H1 (cell line): ENCODE measurements at regions not wholly inside any gene's neighbourhood (a gene's known extent, or its start where the extent isn't known, plus 50 kb on each side); places are given as distances from the start of the nearest gene placed in this dataset.

Experiments
- GTF2F1 ChIP-seq: IDR thresholded peaks from 2 replicates; pipeline ENCODE4 v1.6.1; 2012; ENCODE audit warnings: low read depth, low read length, improper control_type of control experiment, borderline replicate concordance
- HDAC2 ChIP-seq, 2 experiments: fragments of 300-600 bp in 1 of 2; sonication (generic) in 1 of 2; IDR thresholded peaks; 2 replicates each; pipeline ENCODE4 v1.6.1; 2011 to 2012; ENCODE audit warnings: low read depth in 2 of 2, low read length in 2 of 2, mild to moderate bottlenecking in 2 of 2, moderate library complexity in 2 of 2, borderline replicate concordance in 1 of 2, inconsistent platforms in 1 of 2
- SUZ12 ChIP-seq: fragments of 200-600 bp; sonication (generic); IDR thresholded peaks from 2 replicates; pipeline ENCODE4 v1.6.1; 2012; ENCODE audit warnings: mild to moderate bottlenecking, inconsistent platforms, low read length, moderate library complexity, mixed read lengths

DNA sequence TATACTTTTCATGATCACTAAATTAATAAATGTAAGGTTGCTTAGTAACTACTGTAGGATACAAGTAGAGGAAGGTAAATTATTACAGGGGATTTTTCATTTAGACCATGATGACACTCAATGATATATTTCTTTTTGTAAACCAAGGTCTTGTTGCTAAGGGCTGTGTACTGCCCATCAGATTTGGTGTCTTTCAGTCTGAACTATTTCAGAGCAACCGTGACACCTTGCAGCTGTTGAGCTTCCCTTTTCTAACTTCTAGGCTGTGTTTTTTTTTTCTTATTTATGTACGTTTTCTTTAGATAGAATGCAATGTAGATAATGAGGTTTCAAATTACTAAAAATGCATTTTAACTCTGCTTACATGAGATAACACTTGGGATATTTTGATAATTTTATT lies 292.0 kb upstream of the MBL2 start (continued):
- TF ChIP-seq SUZ12 = no peak
- TF ChIP-seq HDAC2 (IDR thresholded peaks at IDR 0.05; ENCODE audit: borderline replicate concordance in 1 of 2, low read depth in 2 of 2, low read length in 2 of 2) = no peak
- TF ChIP-seq GTF2F1 = no peak
